Body of pancreas (tissue), 4 donors: ENCODE measurements at regions not wholly inside any gene's neighbourhood (a gene's known extent, or its start where the extent isn't known, plus 50 kb on each side); places are given as distances from the start of the nearest gene placed in this dataset.

Experiments
- CTCF ChIP-seq, 7 experiments: fragments of 450-650 bp in 4 of 7; fragments of 200-600 bp in 3 of 7; sonication (generic) in 3 of 7; IDR thresholded peaks; one replicate each; pipeline ENCODE4 v1.5.1; 2016 to 2019; ENCODE audit warnings: antibody characterized with exemption in 7 of 7
- POLR2A ChIP-seq, 3 donors: fragments of 450-650 bp; IDR thresholded peaks; one replicate each; pipeline ENCODE4 v1.6.1; 2016; ENCODE audit warnings: antibody characterized with exemption in 3 of 3, mild to moderate bottlenecking in 2 of 3

DNA sequence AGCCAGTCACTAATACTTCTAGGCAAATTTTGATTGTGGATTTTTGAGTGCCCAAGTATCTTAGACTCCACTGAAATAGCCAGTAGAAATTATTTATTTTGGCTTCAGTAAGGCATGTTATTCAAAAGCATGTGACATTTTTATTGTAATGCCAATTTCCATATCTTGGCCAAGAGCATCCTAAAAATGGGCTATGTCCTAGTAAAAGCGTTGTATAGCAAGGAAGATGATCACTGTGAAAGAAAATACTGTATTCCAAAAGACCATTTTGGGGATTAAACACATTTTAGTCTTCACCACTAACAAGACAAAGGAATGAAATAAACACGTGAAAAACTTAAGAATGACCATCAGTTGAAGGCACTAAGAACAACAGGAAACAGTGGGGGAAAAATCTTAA is 149.1 kb downstream of the NUFIP1 start:
- TF ChIP-seq CTCF (IDR thresholded peaks at IDR 0.05) (no peak), POLR2A (IDR thresholded peaks at IDR 0.05) (no peak)
